Tibial nerve (tissue), 4 donors: ENCODE measurements at regions not wholly inside any gene's neighbourhood (a gene's known extent, or its start where the extent isn't known, plus 50 kb on each side); places are given as distances from the start of the nearest gene placed in this dataset.

Experiments used
- CTCF ChIP-seq, 5 experiments: fragments of 200-600 bp in 3 of 5; fragments of 450-650 bp in 2 of 5; sonication (generic) in 3 of 5; IDR thresholded peaks; one replicate each; pipeline ENCODE4 v1.5.1; 2016 to 2019; ENCODE audit warnings: antibody characterized with exemption in 5 of 5, mild to moderate bottlenecking in 3 of 5, moderate library complexity in 2 of 5
- EP300 ChIP-seq, 2 donors: sonication (generic); formaldehyde crosslinking; IDR thresholded peaks; one replicate each; pipeline ENCODE4 v1.6.1; 2017; ENCODE audit warnings: antibody characterized with exemption in 2 of 2, mild to moderate bottlenecking in 1 of 2

GRCh38 chr3:99430348-99431134 is 207.9 kb upstream of the COL8A1 start:
- no peak for TF ChIP-seq CTCF (IDR thresholded peaks at IDR 0.05)
- TF ChIP-seq EP300 (IDR thresholded peaks at IDR 0.05), result no peak
